Left ventricle myocardium superior (tissue), 1 donor: ENCODE measurements at regions not wholly inside any gene's neighbourhood (a gene's known extent, or its start where the extent isn't known, plus 50 kb on each side); places are given as distances from the start of the nearest gene placed in this dataset.
A peak's percentile ranks its signal among the peaks of the same experiment; 100 is the strongest.

ENCODE experiments used
- ATAC-seq: fragments of 200-7000 bp; cut with Tn5 transposase; one replicate; pipeline ENCODE4 v1.9.1; 2020; ENCODE audit warnings: mild to moderate bottlenecking, moderate library complexity
- DNase-seq: peaks from one replicate; pipeline ENCODE4 v3.0.0-alpha.2; 2020
- intact Hi-C: fragments of 100-400 bp; cut with micrococcal nuclease; formaldehyde crosslinking; loops from one replicate; pipeline ENCODE4 v1.11.0; 2022
- donor health status: DM: no; HTN: yes; CAD: no; lungs with severe emphysema.

DNA sequence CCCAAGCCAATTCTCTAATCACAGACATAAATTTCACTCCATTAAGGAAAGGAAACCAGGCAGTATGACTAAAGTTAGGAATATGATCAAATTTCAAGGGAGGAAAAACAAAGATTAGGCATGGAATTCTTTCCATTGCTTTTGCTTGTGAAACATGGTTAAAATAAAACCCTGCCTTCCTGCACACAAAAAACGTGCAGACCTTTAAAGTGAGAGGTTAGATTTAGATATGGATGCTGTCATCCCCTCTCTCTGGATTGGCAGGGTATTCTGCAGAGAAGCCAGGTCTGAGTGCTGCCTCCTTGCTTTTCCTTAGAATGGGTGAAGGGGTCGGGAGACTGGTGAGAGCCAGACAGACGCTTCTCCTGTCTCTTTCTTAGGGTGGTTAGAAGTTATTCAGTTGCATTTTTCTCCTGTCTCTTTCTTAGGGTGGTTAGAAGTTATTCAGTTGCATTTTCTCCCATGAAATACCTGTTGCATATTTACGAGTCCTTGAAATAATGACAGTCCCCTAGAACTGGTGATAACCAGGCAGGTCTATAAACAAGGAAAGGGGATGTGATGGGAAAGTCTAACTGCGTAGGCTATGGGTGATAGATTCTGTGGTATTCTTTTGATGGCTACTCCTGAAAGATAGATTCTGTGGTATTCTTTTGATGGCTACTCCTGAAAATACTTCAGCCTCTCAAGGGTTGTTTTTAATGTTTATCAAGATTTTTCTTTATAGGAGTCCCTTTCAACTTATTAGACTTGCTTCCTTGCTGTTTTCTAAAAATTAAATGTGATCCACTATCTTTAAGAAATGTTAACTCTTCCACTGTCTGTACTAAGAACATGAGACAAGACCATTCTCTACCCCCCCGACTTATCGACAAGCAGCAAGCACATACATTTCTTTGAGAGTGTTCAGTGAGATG, 163.6 kb downstream of the SPRY1 start:
- ATAC-seq (no peak), DNase-seq (no peak)
- intact Hi-C loops = loop anchor here (10.0 kb wide), 1 partner anchor 105 kb away; no protein-coding TSS in a partner anchor

DNA sequence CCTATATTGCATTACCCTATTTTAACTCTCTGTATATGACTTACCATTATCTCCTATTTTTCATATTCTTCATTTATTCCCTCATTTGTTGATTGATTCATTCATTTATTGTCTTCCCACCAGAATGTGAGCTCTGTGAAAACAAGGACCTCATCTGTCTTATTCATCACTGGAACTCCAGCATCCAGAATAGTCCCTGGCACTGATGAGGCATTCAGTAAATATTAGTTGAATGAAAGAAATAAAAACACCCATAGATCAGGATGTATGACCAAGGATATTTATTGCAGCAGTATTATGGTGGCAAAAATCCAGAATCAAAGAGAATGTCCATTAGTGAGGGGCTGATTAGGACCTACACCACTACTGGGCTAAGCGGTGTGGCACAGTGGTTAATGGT, 164.9 kb downstream of the SPRY1 start:
- no peak for DNase-seq
- ATAC-seq = no peak
- intact Hi-C loops = loop anchor here (10.0 kb wide), 1 partner anchor 103 kb away; no protein-coding TSS in a partner anchor

DNA sequence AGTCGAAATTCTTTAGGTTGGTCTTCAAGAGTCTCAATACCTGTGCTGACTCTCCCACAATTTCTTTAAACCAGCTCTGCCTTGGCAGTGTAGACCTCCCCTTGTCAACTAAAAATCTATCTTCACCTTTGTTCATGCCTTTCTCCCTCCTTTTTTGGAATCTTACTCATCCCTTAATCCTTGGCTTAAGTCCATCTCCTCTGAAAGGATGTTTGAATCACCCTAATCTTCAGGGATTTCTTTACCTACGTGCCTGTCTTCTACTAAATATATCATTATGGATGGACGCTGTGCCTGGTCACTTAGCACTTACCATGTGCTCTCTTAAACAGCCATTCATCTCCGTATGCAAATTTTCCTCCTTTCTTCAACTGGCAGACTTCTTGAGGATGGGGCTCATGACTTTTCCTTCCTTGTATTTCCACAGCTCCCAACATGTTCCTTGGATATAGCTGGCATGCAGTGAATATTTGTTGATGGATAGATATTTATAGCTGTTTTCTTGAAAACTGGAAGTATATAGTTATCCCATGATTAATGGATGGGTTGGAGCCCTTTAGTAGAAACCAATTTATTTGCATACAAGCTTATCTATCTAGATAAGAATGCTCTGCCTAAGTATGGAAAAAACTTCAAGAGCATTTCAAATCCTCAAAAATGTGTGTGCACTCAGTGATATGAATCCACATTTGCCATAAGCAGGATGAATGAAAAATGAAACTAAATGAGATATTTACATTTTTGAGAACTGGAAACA, 166.6 kb downstream of the SPRY1 start:
- intact Hi-C loops = loop anchor here (10.0 kb wide), 1 partner anchor 102 kb away; no protein-coding TSS in a partner anchor
- DNase-seq (no peak), ATAC-seq (no peak)

DNA sequence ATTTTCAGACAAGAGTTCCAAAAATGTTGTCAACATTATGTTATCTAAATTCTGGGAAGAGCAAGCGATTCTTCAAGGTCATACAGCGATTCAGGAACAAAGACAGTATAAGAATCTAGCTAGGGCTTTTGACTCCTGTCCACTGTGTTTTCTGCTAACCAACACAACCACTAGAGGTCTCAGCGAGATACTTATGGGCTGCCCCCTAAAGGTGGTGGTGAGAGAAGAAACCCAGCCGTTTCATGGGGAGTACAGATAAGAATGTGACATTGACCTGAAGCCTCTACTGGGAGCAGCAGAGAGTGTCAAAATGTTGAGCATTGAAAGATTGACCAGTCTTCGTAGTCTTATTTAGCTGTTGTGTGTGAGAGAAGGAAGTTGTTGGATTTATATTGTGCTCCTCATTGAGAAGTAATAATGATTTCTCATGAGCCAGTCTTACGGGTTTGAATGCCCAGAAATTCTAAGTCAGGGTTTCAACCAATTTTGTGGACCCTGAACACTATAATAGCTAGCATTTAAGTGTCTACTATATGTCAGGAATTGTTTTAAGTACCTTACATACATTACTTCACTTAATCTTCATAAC, 168.3 kb downstream of the SPRY1 start:
- intact Hi-C loops = loop anchor here (10.0 kb wide), 1 partner anchor 100 kb away; no protein-coding TSS in a partner anchor
- DNase-seq (no peak), ATAC-seq (peak; percentile 93)

DNA sequence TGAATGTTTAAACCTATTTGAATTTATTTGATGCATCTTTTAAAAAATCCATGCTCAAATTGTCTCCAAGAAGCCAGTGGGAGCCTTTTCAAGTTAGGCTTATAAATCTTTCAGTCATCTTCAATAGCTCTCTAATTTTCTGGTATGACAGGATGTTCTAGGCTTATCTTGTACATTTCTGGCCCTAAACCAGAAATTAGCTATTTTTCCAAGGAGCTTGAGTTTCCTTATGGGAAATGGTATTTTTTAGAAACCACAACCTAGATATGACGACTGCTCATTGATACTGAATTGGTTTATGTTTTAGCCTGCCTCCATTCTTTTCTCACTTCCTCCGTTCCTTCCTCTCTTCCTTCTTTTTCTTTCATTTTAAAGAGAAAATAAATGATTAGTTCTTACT, 172.3 kb downstream of the SPRY1 start:
- DNase-seq (no peak), ATAC-seq (no peak)
- intact Hi-C loops = loop anchor here (10.0 kb wide), 1 partner anchor 96 kb away; no protein-coding TSS in a partner anchor

DNA sequence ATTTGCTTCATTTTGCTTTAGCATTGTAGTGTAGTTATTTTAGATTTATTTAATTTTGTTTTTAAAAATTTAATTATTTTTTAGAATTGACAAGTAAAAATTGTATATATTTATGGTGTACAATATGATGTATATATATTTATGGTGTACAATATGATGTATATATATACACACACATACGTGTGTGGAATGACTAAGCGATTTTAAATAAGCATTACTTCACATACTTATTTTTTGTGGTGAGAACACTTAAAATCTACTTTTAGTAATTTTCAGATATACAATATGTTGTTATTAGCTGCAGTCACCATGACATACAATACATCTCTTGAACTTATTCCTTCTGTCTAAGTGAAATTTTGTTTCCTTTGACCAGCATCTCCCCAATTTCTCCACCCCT, 172.9 kb downstream of the SPRY1 start:
- intact Hi-C loops = loop anchor here (10.0 kb wide), 1 partner anchor 95 kb away; no protein-coding TSS in a partner anchor
- DNase-seq (no peak), ATAC-seq (no peak)

DNA sequence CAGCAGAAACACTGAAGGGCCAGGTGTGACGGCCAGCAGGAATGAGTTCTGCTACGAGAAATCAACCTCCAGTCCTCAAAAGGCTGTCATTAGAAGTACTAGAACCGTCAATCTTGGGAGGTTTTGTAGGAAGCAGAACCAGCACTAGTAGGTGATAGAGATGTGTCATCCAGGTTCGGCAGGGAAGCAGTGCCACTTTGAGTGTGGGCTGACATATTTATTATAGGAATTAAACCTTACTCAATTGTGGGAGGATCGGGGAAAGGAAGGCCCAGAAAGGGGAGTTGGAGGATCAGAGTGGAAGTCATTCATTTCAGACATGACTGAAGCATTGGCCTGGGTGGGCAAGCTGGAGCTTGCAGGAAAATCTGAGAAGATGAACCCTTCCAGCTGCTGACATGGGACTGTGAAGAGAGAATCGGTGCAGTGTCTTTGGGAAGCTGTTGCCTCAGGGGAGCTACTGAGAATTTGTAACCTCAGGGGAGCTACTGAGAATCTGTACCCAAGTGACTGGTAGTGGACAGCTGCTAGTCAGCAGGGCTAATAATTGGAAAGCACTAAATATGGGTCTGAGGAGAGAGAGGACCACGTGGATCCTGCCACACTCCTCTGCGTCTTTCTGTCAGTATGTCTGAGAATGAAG, 177.4 kb downstream of the SPRY1 start:
- ATAC-seq = no peak
- intact Hi-C loops = no loop called here
- DNase-seq = no peak

DNA sequence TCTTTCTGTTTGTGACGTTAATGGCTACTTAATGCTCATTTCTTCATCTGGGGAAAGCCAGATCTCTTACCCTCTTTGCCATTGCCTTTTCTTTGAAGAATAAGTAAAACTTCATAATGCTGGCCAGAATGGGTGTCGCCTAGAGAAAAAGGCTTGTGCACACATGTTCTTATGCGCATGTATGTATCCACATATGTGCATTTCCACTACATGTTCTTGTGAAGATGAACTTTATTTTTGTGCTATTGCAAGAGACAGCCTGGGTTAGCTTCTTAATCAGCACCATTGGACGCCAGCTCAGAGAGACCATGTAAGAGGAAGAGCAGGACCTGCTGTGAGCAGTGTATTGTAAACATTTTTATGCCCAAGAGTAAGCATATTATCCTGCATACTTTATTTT, 178.7 kb downstream of the SPRY1 start:
- ATAC-seq (no peak), DNase-seq (no peak)
- intact Hi-C loops = no loop called here

DNA sequence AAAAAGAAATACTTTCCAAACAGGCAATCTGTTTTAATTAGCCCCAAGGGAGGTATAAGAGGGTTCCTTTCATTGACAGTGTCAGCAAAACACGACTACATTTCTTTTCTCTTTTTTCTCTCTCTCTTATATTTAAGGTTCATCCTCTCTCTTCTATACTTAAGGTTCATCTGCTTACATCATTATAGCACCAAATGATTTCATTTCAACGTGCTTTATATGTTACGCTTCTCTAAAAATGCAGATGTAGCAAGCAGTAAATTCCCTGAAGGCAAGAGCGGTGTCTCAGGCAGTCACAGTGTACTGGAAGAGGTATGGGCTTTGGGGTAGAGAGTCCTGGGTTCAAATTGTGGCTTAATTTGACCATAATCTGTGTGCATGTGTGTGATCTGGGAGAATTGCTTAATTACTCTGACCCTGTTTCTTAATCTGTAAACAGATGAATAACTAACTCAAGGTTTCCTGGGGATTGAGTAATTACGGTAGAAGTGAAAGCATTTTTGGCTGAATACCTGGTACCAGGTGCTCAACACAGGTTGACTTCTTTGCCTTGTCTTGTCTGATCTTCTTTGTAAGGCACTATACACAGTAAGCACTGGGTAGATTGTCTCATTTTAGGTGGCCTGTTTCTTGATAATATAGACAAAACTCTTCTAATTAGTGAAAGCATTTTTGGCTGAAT, 180.8 kb downstream of the SPRY1 start:
- no peak for DNase-seq
- intact Hi-C loops = no loop called here
- ATAC-seq = no peak

DNA sequence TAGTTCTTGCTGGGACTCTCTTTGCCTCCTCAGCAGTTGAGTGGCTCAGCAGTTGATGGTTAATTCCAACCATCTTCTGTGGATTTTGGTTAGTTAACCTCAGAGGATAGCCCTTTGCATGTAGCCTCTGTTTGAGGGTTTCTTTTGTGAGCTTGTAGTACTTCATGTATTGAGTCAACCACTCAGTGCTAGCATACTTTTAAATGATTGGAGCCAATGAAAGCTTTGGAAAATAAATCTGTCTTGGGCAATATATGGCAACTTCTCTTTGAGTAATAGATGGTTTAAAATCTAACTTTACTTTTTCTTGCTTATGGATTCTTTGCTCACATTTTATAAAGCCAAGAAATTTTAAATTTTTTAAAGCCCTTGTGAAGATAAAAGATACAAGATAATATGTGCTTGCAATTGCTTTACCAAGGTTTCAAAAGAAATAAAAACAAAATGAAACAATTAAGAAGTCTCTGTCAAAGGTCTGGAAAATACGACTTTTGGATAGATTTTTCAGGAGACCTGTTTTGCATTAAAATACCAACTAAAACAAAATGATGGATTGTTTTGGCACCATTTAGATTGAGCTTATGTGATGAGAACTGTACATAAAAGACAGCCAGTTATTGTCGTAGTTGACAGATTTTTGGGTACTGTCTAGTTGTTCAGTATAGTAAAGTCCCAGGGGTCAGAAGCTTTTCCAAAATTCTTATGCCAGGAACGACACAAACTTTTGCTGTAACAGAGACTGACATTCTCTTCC, 181.9 kb downstream of the SPRY1 start:
- DNase-seq (no peak), ATAC-seq (no peak)
- intact Hi-C loops = no loop called here

DNA sequence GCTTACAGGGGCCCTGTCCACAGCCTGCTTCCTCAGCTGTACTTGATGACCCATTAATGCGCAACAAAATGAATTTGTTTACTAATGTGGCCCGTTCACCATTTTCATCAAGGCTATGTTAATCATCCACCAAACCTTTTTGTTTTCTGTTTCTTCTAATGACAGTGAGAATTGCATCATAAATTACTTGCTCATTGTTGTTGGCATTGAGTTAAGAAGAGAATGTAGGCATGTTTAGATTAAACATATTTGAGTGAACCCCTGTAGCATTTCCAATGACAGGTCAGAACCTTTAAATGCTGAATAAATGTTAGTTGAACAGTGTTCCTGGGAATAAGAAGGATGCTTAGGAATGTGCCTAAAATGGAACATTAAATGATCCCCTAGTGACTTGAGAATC, 183.4 kb downstream of the SPRY1 start:
- ATAC-seq (no peak), DNase-seq (no peak)
- intact Hi-C loops = no loop called here

DNA sequence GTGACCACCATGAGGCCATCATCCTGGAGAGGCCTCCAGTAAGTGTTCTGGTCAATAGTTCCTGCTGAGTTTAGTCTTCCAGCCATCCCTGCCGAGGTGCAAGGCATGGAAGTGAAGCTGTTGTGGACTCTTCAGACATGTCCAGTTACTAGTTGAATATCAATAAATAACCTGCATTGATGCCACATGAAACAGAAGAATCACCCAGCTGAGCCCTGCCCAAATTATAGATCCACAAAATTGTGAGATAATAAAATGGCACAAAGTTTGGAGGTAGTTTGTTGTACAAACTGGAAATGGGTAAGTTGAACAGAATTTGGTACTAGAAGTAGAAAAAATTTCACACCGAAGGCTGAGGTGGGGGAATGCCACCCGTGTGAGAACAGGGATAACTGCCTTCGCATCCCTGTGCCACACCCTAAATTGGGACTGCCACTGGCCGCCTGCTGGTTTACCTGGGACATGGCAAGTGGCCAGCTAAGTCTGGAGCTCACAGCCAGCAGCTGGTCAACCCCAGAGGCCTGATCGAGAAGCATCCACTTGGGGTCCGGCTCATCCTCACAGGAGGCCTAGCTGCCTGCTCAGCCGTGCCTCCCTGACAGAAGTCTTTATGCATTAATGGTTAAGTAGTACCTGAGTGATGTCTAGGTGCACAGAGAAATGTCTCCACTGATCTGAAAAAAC, 184.5 kb downstream of the SPRY1 start:
- ATAC-seq (no peak), DNase-seq (no peak)
- intact Hi-C loops = no loop called here

DNA sequence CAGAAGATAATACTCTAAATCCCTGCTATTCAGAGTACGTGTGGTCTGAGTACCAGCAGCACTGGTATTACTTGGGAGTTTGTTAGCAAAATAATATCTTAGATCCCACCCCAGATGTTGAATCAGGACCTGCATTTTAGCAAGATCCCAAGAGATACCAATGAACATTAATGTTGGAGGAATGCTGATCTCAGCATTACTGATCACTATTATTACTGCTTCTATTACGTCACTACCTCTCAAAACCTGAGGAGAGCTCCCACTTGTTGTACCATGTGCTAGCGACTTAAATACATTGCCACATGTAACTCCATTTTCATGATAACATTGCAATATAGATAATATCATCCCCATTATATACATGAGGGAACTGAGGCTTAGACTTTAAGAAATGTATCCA, 185.2 kb downstream of the SPRY1 start:
- intact Hi-C loops = no loop called here
- ATAC-seq (no peak), DNase-seq (no peak)

DNA sequence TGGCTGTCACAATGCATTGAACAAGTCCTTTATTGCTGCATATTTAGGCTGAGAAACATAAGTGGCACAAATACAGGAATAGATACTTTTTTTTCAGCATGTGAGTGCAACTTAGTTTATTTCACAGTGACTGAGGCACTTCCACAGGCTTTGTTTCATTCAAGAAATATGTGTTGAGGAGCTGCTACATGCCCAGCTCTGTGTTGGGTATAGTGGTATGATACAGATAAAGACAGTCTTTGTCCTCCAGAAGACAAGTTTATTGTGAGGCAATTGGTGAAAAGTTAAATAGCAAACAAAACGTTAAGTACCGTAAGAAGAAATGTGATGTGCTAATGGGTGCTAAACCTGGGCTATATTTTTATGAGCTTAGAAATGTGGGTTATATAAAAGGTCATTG, 186.4 kb downstream of the SPRY1 start:
- DNase-seq (no peak), ATAC-seq (no peak)
- intact Hi-C loops = no loop called here

DNA sequence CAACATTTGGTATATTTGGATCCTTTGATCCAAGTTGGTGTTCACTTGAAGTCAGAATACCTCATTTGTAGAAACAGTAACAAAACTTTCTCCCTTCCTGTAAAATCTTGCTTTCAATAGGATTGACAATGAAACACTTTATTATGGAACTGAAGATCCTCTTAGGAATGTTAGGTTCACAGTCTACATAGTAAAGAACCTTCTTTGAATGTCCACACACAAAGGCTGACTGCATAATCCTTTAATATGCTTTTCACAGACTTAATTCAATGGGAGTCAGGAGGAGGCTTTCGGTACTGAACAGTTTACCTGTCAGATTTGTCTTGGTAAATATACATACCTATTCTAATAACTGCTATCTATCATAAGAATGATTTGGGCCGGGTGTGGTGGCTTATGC, 188.5 kb downstream of the SPRY1 start:
- intact Hi-C loops = no loop called here
- no peak for ATAC-seq

DNA sequence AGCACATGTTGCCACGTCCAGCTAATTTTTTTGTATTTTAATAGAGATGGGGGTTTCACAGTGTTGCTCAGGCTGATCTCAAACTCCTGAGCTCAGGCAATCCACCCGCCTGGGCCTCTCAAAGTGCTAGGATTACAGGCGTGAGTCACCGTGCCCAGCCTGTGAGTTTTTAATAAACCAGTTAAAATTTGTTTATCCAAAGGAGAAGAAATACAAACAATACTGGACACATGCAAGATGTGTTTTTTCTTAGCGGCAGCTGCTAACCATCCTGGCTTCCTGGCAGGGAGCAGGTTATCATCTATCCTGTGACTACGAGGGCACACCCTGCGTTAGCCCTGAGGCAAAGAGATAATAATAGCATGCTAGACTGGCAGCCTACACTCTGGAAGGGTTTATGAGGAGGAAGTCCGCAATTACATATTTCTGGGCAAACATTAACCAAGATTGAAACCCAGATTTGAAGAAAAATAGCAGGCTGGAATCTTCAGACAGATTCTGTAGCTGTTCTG, 191.4 kb downstream of the SPRY1 start:
- intact Hi-C loops = no loop called here
- DNase-seq (no peak), ATAC-seq (peak; percentile 81)

More for the DNA sequence above, 188.5 kb downstream of the SPRY1 start:
- DNase-seq = no peak

DNA sequence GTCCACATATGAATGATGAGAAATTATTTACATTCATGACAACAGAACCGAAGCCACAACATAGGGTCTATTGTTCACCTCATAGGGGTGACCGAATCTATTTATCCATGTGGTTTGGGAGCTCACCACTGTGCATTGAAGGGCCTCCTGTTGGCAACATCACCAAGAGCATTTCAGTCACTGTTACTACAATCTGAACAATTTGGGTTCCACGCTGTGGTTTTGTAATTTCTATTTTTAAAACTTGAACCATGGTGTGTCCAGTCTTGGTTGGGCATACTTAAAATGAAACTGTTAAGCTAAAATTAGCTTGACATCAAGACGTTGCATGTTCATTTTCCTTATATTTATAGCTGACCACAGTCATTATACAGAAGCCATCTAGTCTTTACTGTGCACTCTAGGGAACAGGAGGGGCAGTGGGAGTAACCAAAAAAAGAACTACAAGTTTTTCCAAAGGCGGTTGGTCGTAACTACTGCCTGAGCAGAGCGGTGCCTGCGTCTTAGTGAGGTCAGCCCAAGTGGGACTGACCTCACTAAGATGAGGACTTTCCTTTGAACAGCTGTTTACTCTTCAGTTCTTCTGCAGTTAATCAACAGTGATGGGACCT, 192.1 kb downstream of the SPRY1 start:
- peak; percentile 92 for ATAC-seq
- DNase-seq = no peak
- intact Hi-C loops = no loop called here
